HG03565 (cell line): ENCODE measurements at regions not wholly inside any gene's neighbourhood (a gene's known extent, or its start where the extent isn't known, plus 50 kb on each side); places are given as distances from the start of the nearest gene placed in this dataset.

Experiments used
- ATAC-seq: cut with Tn5 transposase; IDR thresholded peaks from one replicate; pipeline ENCODE4 v1.9.1; 2021; ENCODE audit warnings: mild to moderate bottlenecking, moderate library complexity; ENCODE audit not compliant: unreplicated experiment

GRCh38 chr21:36627242-36627641, 71.7 kb upstream of the SIM2 start:
- ATAC-seq: no peak

- no peak for ATAC-seq
Measured at GRCh38 chr21:36628106-36628505, 70.8 kb upstream of the SIM2 start.

GRCh38 chr21:36628761-36629460, 70.0 kb upstream of the SIM2 start:
- ATAC-seq: no peak

- no peak for ATAC-seq
Measured at GRCh38 chr21:36630485-36631206, 68.3 kb upstream of the SIM2 start.

GRCh38 chr21:36636016-36636415, 62.9 kb upstream of the SIM2 start:
- no peak for ATAC-seq

- ATAC-seq: no peak
Measured at GRCh38 chr21:36636439-36636838, 62.5 kb upstream of the SIM2 start.

GRCh38 chr21:36639769-36640168, 59.1 kb upstream of the SIM2 start:
- no peak for ATAC-seq

- ATAC-seq: no peak
Measured at GRCh38 chr21:36640174-36640720, 58.7 kb upstream of the SIM2 start.

- no peak for ATAC-seq
Measured at GRCh38 chr21:36640721-36641244, 58.1 kb upstream of the SIM2 start.

- no peak for ATAC-seq
Measured at GRCh38 chr21:36641346-36641745, 57.6 kb upstream of the SIM2 start.

GRCh38 chr21:36641886-36642285, 57.0 kb upstream of the SIM2 start:
- no peak for ATAC-seq

GRCh38 chr21:36642777-36643176, 56.1 kb upstream of the SIM2 start:
- ATAC-seq: no peak

- ATAC-seq: no peak
Measured at GRCh38 chr21:36643374-36644250, 55.3 kb upstream of the SIM2 start.

GRCh38 chr21:36646011-36646410, 52.9 kb upstream of the SIM2 start:
- ATAC-seq: no peak

- no peak for ATAC-seq
Measured at GRCh38 chr21:36646645-36647044, 52.3 kb upstream of the SIM2 start.

- no peak for ATAC-seq
Measured at GRCh38 chr21:36647279-36648093, 51.4 kb upstream of the SIM2 start.
